ENCODE measurements at regions not wholly inside any gene's neighbourhood (a gene's known extent, or its start where the extent isn't known, plus 50 kb on each side); places are given as distances from the start of the nearest gene placed in this dataset.
"Not testable (repeated sequence)": the region's sequence is repeated elsewhere in the genome, so short reads cannot be mapped to it uniquely, and the experiment has no call there.

DNA sequence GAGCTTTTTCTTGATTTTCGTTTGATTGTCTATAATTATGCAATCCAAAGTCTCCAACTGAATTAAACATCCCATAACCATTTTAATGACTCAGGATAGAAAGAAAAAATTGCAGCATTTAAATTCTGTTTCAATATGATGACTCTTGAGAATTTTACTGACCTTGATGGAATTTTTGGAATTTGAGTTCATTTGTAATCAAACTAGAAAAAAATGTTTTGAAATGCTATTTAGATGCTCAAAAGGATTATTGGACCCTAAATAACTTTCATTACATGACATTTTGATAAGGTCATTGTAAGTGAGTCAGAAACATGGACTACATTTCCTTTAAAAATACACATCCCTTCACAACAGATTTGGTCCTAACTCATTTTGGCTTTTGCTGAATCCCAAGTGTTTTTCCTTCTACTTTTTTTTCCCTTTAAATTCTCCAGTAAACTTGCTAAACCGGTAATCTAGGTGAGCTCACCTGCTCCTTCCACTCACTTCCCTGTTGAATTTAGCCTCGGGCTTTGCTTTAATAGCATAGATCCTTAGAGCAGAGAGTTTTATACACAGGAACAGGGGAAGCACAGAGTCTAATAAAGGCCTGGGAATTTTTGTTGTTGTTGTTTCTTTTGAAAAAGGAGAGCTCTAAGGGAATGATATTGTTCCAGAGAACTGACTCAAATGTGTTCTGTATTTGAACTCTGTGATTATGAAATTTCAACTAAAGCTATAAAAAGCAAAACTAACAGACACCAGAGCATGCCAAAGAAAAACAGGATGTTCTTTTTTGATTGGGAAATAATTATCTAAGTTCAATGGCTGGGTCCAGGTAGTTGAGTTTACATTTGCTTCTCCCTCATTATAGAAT is 1088.2 kb upstream of the CITED2 start:
- H3K4me3 ChIP-seq (ENCODE audit: insufficient read depth, low read depth, low read length, poor library complexity, severe bottlenecking): no peak overlapping the region
- no peaks in the 10 kb centered on the region for H3K36me3 ChIP-seq (ENCODE audit: control insufficient read depth, insufficient read depth, low read length)
- no peaks in the 10 kb centered on the region for H3K4me1 ChIP-seq (ENCODE audit: control insufficient read depth, insufficient read depth, low read length, poor library complexity, severe bottlenecking)
- H3K27ac ChIP-seq (ENCODE audit: insufficient read depth, low read length, poor library complexity, severe bottlenecking): no peak overlapping the region
- H3K27me3 ChIP-seq (replicated peaks; ENCODE audit: control insufficient read depth, insufficient read depth, low read length, poor library complexity, severe bottlenecking): no peaks in the 10 kb centered on the region
- no peak for DNase-seq
- no peaks in the 10 kb centered on the region for H3K9me3 ChIP-seq (ENCODE audit: control insufficient read depth, low read length)

DNA sequence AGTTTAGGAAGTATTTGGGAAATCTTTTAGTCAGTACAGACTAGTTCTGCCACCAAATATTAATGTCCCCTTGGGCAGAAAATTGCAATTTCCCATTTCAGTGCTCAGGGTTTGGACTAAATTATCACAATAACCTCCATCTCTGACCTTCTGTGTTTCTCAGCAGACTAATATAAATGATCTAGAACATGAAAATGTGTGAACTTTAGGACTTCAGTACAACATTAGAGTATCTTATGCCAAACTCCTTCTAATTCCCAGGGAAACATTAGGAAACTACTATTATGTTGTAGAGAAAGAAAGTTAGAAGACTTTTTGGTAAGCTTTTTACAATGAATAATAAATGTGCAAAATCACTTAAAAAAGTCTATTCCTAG is 1087.6 kb upstream of the CITED2 start:
- H3K9me3 ChIP-seq (ENCODE audit: control insufficient read depth, low read length): no peaks in the 10 kb centered on the region
- H3K27ac ChIP-seq (ENCODE audit: insufficient read depth, low read length, poor library complexity, severe bottlenecking): no peak overlapping the region
- H3K4me3 ChIP-seq (ENCODE audit: insufficient read depth, low read depth, low read length, poor library complexity, severe bottlenecking): no peak overlapping the region
- H3K36me3 ChIP-seq (ENCODE audit: control insufficient read depth, insufficient read depth, low read length): no peaks in the 10 kb centered on the region
- H3K27me3 ChIP-seq (replicated peaks; ENCODE audit: control insufficient read depth, insufficient read depth, low read length, poor library complexity, severe bottlenecking): no peaks in the 10 kb centered on the region
- no peaks in the 10 kb centered on the region for H3K4me1 ChIP-seq (ENCODE audit: control insufficient read depth, insufficient read depth, low read length, poor library complexity, severe bottlenecking)
- no peak for DNase-seq

DNA sequence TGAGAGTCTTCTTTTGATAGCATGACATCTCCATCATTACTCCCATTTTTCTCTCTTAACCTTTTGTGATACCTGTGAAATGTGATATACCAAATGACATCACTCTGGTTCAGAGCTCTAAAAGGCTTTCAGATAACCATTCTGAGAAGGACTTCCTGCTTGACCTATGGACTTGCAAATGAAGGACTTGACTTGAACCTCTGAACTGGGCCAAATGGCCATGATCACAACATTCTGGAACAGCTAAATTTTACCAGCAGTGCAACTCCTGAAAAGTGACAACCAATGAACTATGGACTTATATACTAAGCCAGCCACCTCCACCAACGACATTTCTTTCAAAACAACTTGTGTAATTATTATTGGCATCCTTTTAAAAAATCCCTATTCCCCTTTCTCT is 1085.8 kb upstream of the CITED2 start:
- H3K27me3 ChIP-seq (replicated peaks; ENCODE audit: control insufficient read depth, insufficient read depth, low read length, poor library complexity, severe bottlenecking): no peaks in the 10 kb centered on the region
- no peaks in the 10 kb centered on the region for H3K4me1 ChIP-seq (ENCODE audit: control insufficient read depth, insufficient read depth, low read length, poor library complexity, severe bottlenecking)
- no peak overlapping the region for H3K27ac ChIP-seq (ENCODE audit: insufficient read depth, low read length, poor library complexity, severe bottlenecking)
- no peaks in the 10 kb centered on the region for H3K36me3 ChIP-seq (ENCODE audit: control insufficient read depth, insufficient read depth, low read length)
- no peaks in the 10 kb centered on the region for H3K9me3 ChIP-seq (ENCODE audit: control insufficient read depth, low read length)
- no peak for DNase-seq
- no peak overlapping the region for H3K4me3 ChIP-seq (ENCODE audit: insufficient read depth, low read depth, low read length, poor library complexity, severe bottlenecking)

DNA sequence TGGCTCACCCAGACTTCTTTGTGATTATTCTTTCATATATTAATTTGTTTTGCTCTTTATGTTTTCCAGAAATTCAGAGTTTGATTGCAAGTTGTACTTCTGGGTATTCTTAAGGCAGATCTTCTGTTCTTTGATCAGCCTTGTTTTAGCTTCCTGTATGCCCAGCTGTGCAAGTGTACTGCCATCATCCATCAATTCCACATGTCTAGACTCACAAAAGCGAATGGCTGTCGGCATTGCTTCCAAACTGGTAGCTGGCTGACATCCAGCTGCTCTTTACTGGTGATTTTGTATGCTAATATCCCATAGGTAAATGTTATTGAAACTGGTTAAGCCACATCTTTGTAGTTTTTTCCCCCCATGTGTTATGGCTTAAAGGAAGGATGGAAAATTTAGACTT is 1084.8 kb upstream of the CITED2 start:
- Histone ChIP-seq H3K27me3 (replicated peaks; ENCODE audit: control insufficient read depth, insufficient read depth, low read length, poor library complexity, severe bottlenecking) (no peaks in the 10 kb centered on the region), H3K27ac (ENCODE audit: insufficient read depth, low read length, poor library complexity, severe bottlenecking) (no peak overlapping the region), H3K4me3 (ENCODE audit: insufficient read depth, low read depth, low read length, poor library complexity, severe bottlenecking) (no peak overlapping the region), H3K36me3 (ENCODE audit: control insufficient read depth, insufficient read depth, low read length) (no peaks in the 10 kb centered on the region), H3K9me3 (ENCODE audit: control insufficient read depth, low read length) (no peaks in the 10 kb centered on the region), H3K4me1 (ENCODE audit: control insufficient read depth, insufficient read depth, low read length, poor library complexity, severe bottlenecking) (no peaks in the 10 kb centered on the region)
- no peak for DNase-seq

DNA sequence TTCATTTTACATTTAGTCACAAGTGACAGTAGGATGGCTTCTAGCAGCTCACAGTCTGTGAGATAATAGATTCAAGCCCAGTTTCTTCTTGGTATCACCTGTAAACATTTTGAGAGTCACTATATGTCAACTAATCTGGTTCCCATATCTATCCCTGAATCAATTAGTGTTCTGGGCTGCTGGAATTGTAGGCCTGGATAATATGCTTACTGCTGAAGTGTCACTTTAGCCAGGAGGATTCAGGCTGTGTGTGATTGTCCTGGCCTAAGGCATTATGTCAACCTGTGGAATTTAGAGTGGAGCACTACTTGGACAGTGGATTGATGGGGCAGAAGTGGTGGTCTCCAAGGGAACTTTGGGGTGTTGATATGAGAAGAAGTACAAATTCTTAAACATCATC is 1071.8 kb upstream of the CITED2 start:
- H3K4me1 ChIP-seq (ENCODE audit: control insufficient read depth, insufficient read depth, low read length, poor library complexity, severe bottlenecking): no peaks in the 10 kb centered on the region
- no peaks in the 10 kb centered on the region for H3K9me3 ChIP-seq (ENCODE audit: control insufficient read depth, low read length)

GRCh38 chr6:140445474-140446004 is 1071.1 kb upstream of the CITED2 start:
- Histone ChIP-seq H3K36me3 (ENCODE audit: control insufficient read depth, insufficient read depth, low read length) (no peaks in the 10 kb centered on the region), H3K27me3 (replicated peaks; ENCODE audit: control insufficient read depth, insufficient read depth, low read length, poor library complexity, severe bottlenecking) (no peaks in the 10 kb centered on the region), H3K4me1 (ENCODE audit: control insufficient read depth, insufficient read depth, low read length, poor library complexity, severe bottlenecking) (no peaks in the 10 kb centered on the region), H3K4me3 (ENCODE audit: insufficient read depth, low read depth, low read length, poor library complexity, severe bottlenecking) (no peak overlapping the region), H3K27ac (ENCODE audit: insufficient read depth, low read length, poor library complexity, severe bottlenecking) (no peak overlapping the region), H3K9me3 (ENCODE audit: control insufficient read depth, low read length) (no peaks in the 10 kb centered on the region)
- no peak for DNase-seq

More for the DNA sequence above, 1071.8 kb upstream of the CITED2 start:
- H3K4me3 ChIP-seq (ENCODE audit: insufficient read depth, low read depth, low read length, poor library complexity, severe bottlenecking): no peak overlapping the region
- H3K27me3 ChIP-seq (replicated peaks; ENCODE audit: control insufficient read depth, insufficient read depth, low read length, poor library complexity, severe bottlenecking): no peaks in the 10 kb centered on the region
- no peak for DNase-seq
- no peaks in the 10 kb centered on the region for H3K36me3 ChIP-seq (ENCODE audit: control insufficient read depth, insufficient read depth, low read length)
- no peak overlapping the region for H3K27ac ChIP-seq (ENCODE audit: insufficient read depth, low read length, poor library complexity, severe bottlenecking)

DNA sequence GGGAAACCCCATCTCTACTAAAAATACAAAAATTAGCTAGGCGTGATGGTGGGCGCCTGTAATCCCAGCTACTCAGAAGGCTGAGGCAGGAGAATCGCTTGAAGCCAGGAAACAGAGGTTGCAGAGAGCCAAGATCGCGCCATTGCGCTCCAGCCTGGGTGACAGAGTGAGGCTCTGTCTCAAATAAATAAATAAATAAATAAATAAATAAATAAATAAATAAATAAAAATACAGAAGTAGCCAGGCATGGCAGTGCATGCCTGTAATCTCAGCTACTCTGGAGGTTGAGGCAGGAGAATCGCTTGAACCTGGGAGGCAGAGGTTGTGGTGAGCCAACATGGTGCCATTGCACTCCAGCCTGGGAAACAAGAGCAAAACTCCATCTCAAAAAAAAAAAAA is 1068.7 kb upstream of the CITED2 start:
- not testable (repeated sequence) for H3K27me3 ChIP-seq (replicated peaks; ENCODE audit: control insufficient read depth, insufficient read depth, low read length, poor library complexity, severe bottlenecking); H3K9me3 ChIP-seq (ENCODE audit: control insufficient read depth, low read length); H3K36me3 ChIP-seq (ENCODE audit: control insufficient read depth, insufficient read depth, low read length); H3K27ac ChIP-seq (ENCODE audit: insufficient read depth, low read length, poor library complexity, severe bottlenecking); DNase-seq; H3K4me3 ChIP-seq (ENCODE audit: insufficient read depth, low read depth, low read length, poor library complexity, severe bottlenecking); H3K4me1 ChIP-seq (ENCODE audit: control insufficient read depth, insufficient read depth, low read length, poor library complexity, severe bottlenecking)

- Histone ChIP-seq H3K27me3 (replicated peaks; ENCODE audit: control insufficient read depth, insufficient read depth, low read length, poor library complexity, severe bottlenecking) (no peaks in the 10 kb centered on the region), H3K4me1 (ENCODE audit: control insufficient read depth, insufficient read depth, low read length, poor library complexity, severe bottlenecking) (no peaks in the 10 kb centered on the region), H3K36me3 (ENCODE audit: control insufficient read depth, insufficient read depth, low read length) (no peaks in the 10 kb centered on the region), H3K9me3 (ENCODE audit: control insufficient read depth, low read length) (no peaks in the 10 kb centered on the region), H3K4me3 (ENCODE audit: insufficient read depth, low read depth, low read length, poor library complexity, severe bottlenecking) (no peak overlapping the region), H3K27ac (ENCODE audit: insufficient read depth, low read length, poor library complexity, severe bottlenecking) (no peak overlapping the region)
- no peak for DNase-seq
These were observed 1066.8 kb upstream of the CITED2 start for GRCh38 chr6:140441256-140441655.

DNA sequence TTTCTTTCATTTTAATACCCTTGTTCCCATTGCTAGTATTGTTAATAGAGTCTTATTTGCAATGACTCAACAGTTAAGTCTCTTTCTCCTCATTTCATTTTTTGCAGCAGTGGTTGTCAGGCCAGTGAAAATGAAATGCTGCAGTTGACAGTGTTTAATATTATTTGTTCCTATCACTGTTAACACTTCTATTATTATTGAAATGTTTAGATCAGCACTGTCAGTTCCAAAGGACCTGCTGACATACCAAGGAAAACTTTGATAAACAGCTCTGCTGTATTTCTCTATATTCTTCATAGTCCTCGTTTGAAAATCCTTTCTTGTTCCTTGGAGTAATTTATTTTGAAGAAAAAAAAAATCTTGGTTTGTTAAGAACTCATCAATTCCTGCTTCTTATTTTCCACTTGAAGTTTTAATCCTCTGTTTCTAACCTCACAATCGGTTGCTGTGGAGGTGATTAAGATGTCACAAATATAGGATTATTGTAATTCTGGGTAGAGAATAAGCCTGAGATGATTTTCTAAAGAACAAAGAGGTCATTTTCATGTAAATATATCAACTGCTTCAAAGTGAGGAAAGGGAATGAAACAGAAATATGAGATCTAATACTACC is 1065.9 kb upstream of the CITED2 start:
- DNase-seq: no peak
- Histone ChIP-seq H3K4me1 (ENCODE audit: control insufficient read depth, insufficient read depth, low read length, poor library complexity, severe bottlenecking) (no peaks in the 10 kb centered on the region), H3K27me3 (replicated peaks; ENCODE audit: control insufficient read depth, insufficient read depth, low read length, poor library complexity, severe bottlenecking) (no peaks in the 10 kb centered on the region), H3K9me3 (ENCODE audit: control insufficient read depth, low read length) (no peaks in the 10 kb centered on the region), H3K27ac (ENCODE audit: insufficient read depth, low read length, poor library complexity, severe bottlenecking) (no peak overlapping the region), H3K4me3 (ENCODE audit: insufficient read depth, low read depth, low read length, poor library complexity, severe bottlenecking) (no peak overlapping the region), H3K36me3 (ENCODE audit: control insufficient read depth, insufficient read depth, low read length) (no peaks in the 10 kb centered on the region)

DNA sequence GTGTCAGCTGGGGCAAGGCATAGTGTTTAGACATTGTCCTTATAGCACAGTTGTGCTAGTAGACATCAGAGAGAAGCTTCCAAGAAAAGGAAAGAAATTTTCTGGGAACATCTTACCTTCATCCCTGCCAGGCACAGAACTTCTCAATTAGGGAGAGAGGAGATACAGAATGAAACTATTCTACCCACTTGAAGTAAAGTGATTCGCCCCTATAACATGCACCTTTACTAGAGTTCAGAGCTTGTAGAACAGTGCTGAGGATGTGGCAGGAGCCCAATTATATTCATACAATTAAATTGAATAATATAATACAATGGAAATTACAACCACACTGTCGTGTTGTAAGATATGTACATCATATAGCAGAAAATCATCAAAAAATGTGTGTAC is 1063.9 kb upstream of the CITED2 start:
- Histone ChIP-seq H3K4me1 (ENCODE audit: control insufficient read depth, insufficient read depth, low read length, poor library complexity, severe bottlenecking) (no peaks in the 10 kb centered on the region), H3K27me3 (replicated peaks; ENCODE audit: control insufficient read depth, insufficient read depth, low read length, poor library complexity, severe bottlenecking) (no peaks in the 10 kb centered on the region), H3K36me3 (ENCODE audit: control insufficient read depth, insufficient read depth, low read length) (no peaks in the 10 kb centered on the region), H3K4me3 (ENCODE audit: insufficient read depth, low read depth, low read length, poor library complexity, severe bottlenecking) (no peak overlapping the region), H3K9me3 (ENCODE audit: control insufficient read depth, low read length) (no peaks in the 10 kb centered on the region), H3K27ac (ENCODE audit: insufficient read depth, low read length, poor library complexity, severe bottlenecking) (no peak overlapping the region)
- no peak for DNase-seq

All from effector memory CD4-positive, alpha-beta T cell (primary cell).